ENCODE measurements at regions not wholly inside any gene's neighbourhood (a gene's known extent, or its start where the extent isn't known, plus 50 kb on each side); places are given as distances from the start of the nearest gene placed in this dataset.

GRCh38 chr5:6181871-6182270, 196.5 kb downstream of the MED10 start:
- in situ Hi-C loops (cut with MboI; ENCODE audit: low sequenced_read_pairs, unreplicated experiment): no loop called here
- DNase-seq (ENCODE audit: low spot score): no peak
- no peak for TF ChIP-seq CTCF (IDR thresholded peaks at IDR 0.05; ENCODE audit: borderline replicate concordance, control extremely low read depth, extremely low read depth, insufficient read depth, missing control alignments)

GRCh38 chr5:6181147-6181729, 197.1 kb downstream of the MED10 start:
- TF ChIP-seq CTCF (IDR thresholded peaks at IDR 0.05; ENCODE audit: borderline replicate concordance, control extremely low read depth, extremely low read depth, insufficient read depth, missing control alignments): no peak
- no peak for DNase-seq (ENCODE audit: low spot score)
- in situ Hi-C loops (cut with MboI; ENCODE audit: low sequenced_read_pairs, unreplicated experiment): no loop called here

GRCh38 chr5:6180231-6180872, 198.0 kb downstream of the MED10 start:
- in situ Hi-C loops (cut with MboI; ENCODE audit: low sequenced_read_pairs, unreplicated experiment): no loop called here
- TF ChIP-seq CTCF (IDR thresholded peaks at IDR 0.05; ENCODE audit: borderline replicate concordance, control extremely low read depth, extremely low read depth, insufficient read depth, missing control alignments): no peak

GRCh38 chr5:6178846-6179532, 199.4 kb downstream of the MED10 start:
- no peak for TF ChIP-seq CTCF (IDR thresholded peaks at IDR 0.05; ENCODE audit: borderline replicate concordance, control extremely low read depth, extremely low read depth, insufficient read depth, missing control alignments)
- in situ Hi-C loops (cut with MboI; ENCODE audit: low sequenced_read_pairs, unreplicated experiment): no loop called here
- no peak for DNase-seq (ENCODE audit: low spot score)

More at GRCh38 chr5:6180231-6180872, 198.0 kb downstream of the MED10 start:
- no peak for DNase-seq (ENCODE audit: low spot score)

- in situ Hi-C loops (cut with MboI; ENCODE audit: low sequenced_read_pairs, unreplicated experiment): no loop called here
- TF ChIP-seq CTCF (IDR thresholded peaks at IDR 0.05; ENCODE audit: borderline replicate concordance, control extremely low read depth, extremely low read depth, insufficient read depth, missing control alignments): no peak
- DNase-seq (ENCODE audit: low spot score): no peak
These were observed 200.4 kb downstream of the MED10 start for GRCh38 chr5:6177926-6178325.

- TF ChIP-seq CTCF (IDR thresholded peaks at IDR 0.05; ENCODE audit: borderline replicate concordance, control extremely low read depth, extremely low read depth, insufficient read depth, missing control alignments): no peak
- DNase-seq (ENCODE audit: low spot score): no peak
- in situ Hi-C loops (cut with MboI; ENCODE audit: low sequenced_read_pairs, unreplicated experiment): no loop called here
These were observed 202.1 kb downstream of the MED10 start for GRCh38 chr5:6176102-6176693.

Data from GM13976 (cell line).